ENCODE measurements at regions not wholly inside any gene's neighbourhood (a gene's known extent, or its start where the extent isn't known, plus 50 kb on each side); places are given as distances from the start of the nearest gene placed in this dataset.
"Not testable (repeated sequence)": the region's sequence is repeated elsewhere in the genome, so short reads cannot be mapped to it uniquely, and the experiment has no call there.

DNA sequence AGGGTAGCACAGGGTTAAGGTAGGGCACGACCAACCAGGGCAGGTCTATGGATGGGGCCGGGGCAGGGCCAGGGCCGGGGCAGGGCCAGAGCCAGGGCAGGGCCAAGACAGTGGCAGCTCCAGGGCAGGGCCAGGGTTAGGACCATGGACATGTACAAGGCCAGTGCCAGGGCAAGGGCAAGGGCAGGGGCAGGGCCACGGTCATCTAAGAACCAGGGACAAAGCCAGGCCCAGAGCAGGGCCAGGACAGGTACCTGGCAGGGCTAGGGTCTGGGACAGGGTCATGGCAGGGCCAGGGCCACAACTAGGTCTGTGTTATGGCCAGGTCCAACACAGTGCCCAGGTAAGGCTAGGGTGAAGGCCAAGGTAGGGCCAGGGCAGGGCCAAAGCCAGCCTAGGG is 541.8 kb downstream of the TP53TG3F start:
- TF ChIP-seq CTCF, POLR2A (IDR thresholded peaks at IDR 0.05): not testable (repeated sequence)
